Neural cell (in vitro differentiated cells): ENCODE measurements at regions not wholly inside any gene's neighbourhood (a gene's known extent, or its start where the extent isn't known, plus 50 kb on each side); places are given as distances from the start of the nearest gene placed in this dataset.
"Not testable (repeated sequence)": the region's sequence is repeated elsewhere in the genome, so short reads cannot be mapped to it uniquely, and the experiment has no call there.

ENCODE experiments used
- H2AFZ ChIP-seq: fragments of 200-600, 300-800 bp; sonication (generic), shearing (Covaris generic); 2 replicates; pipeline ENCODE4 v1.6.0; 2014; ENCODE audit warnings: low read depth, mild to moderate bottlenecking, antibody characterized with exemption, low read length, moderate library complexity
- H3F3A ChIP-seq: fragments of 200-600 bp; shearing (Covaris generic); 2 replicates; pipeline ENCODE4 v1.6.1; 2016; ENCODE audit warnings: mild to moderate bottlenecking, moderate library complexity, mixed read lengths, antibody characterized with exemption, low read length; ENCODE audit not compliant: insufficient read depth, poor library complexity, severe bottlenecking
- H3K27ac ChIP-seq: fragments of 200-600, 300-800 bp; sonication (generic), shearing (Covaris generic); 2 replicates; pipeline ENCODE4 v1.5.1; 2014; ENCODE audit warnings: mild to moderate bottlenecking, low read length, moderate library complexity
- H3K27me3 ChIP-seq: fragments of 300-800, 200-600 bp; sonication (generic), shearing (Covaris generic); 2 replicates; pipeline ENCODE4 v1.6.0; 2014; ENCODE audit warnings: mild to moderate bottlenecking, low read depth, low read length, moderate library complexity; ENCODE audit not compliant: insufficient read depth
- H3K36me3 ChIP-seq: fragments of 300-800, 200-600 bp; sonication (generic), shearing (Covaris generic); 2 replicates; pipeline ENCODE4 v1.5.1; 2014; ENCODE audit warnings: mild to moderate bottlenecking, antibody characterized with exemption, low read length, moderate library complexity; ENCODE audit not compliant: insufficient read depth
- H3K4me2 ChIP-seq: fragments of 300-800, 200-600 bp; sonication (generic), shearing (Covaris generic); 2 replicates; pipeline ENCODE4 v1.6.0; 2014; ENCODE audit warnings: mild to moderate bottlenecking, low read length
- H3K4me3 ChIP-seq: fragments of 300-800, 200-600 bp; sonication (generic), shearing (Covaris generic); 2 replicates; pipeline ENCODE4 v1.5.1; 2014; ENCODE audit warnings: mild to moderate bottlenecking, low read length, moderate library complexity
- H3K79me2 ChIP-seq: fragments of 200-600 bp; shearing (Covaris generic); replicated peaks from 2 replicates; pipeline ENCODE4 v1.6.0; 2014; ENCODE audit warnings: mild to moderate bottlenecking, low read length, moderate library complexity; ENCODE audit not compliant: insufficient read depth
- H3K9ac ChIP-seq: fragments of 300-800, 200-600 bp; sonication (generic), shearing (Covaris generic); 2 replicates; pipeline ENCODE4 v1.6.1; 2016; ENCODE audit warnings: mild to moderate bottlenecking, low read length, mixed read lengths
- H3K9me2 ChIP-seq: fragments of 200-600 bp; shearing (Covaris generic); 2 replicates; pipeline ENCODE4 v1.6.1; 2016; ENCODE audit warnings: mild to moderate bottlenecking, low read length, mixed read lengths; ENCODE audit not compliant: insufficient read depth
- H3K9me3 ChIP-seq: fragments of 200-600, 300-800 bp; sonication (generic), shearing (Covaris generic); 2 replicates; pipeline ENCODE4 v1.6.1; 2016; ENCODE audit warnings: mild to moderate bottlenecking, mixed run types, low read length, moderate library complexity, mixed read lengths
- H4K20me1 ChIP-seq: fragments of 200-600 bp; shearing (Covaris generic); 2 replicates; pipeline ENCODE4 v1.6.1; 2016; ENCODE audit warnings: mild to moderate bottlenecking, mixed run types; ENCODE audit not compliant: insufficient read depth
- EP300 ChIP-seq: fragments of 450-650 bp; conservative IDR thresholded peaks from 2 replicates; pipeline ENCODE4 v1.6.1; 2014; ENCODE audit warnings: antibody characterized with exemption, mild to moderate bottlenecking, moderate library complexity; ENCODE audit not compliant: poor library complexity, severe bottlenecking
- EZH2 ChIP-seq: fragments of 200-600, 300-800 bp; shearing (Covaris generic), sonication (generic); IDR thresholded peaks from 2 replicates; pipeline ENCODE4 v1.6.1; 2014; ENCODE audit warnings: antibody characterized with exemption, low read length, borderline replicate concordance, mild to moderate bottlenecking; ENCODE audit not compliant: insufficient read depth, poor library complexity, severe bottlenecking
- MXI1 ChIP-seq: fragments of 450-650 bp; conservative IDR thresholded peaks from 2 replicates; pipeline ENCODE4 v1.6.1; 2014; ENCODE audit warnings: antibody characterized with exemption, mild to moderate bottlenecking; ENCODE audit not compliant: poor library complexity, severe bottlenecking
- POLR2AphosphoS5 ChIP-seq: IDR thresholded peaks from 2 replicates; pipeline ENCODE4 v1.6.1; 2012
- RAD21 ChIP-seq: fragments of 450-650 bp; conservative IDR thresholded peaks from 2 replicates; pipeline ENCODE4 v1.6.1; 2014; ENCODE audit warnings: antibody characterized with exemption, mild to moderate bottlenecking, moderate library complexity
- REST ChIP-seq: IDR thresholded peaks from 2 replicates; pipeline ENCODE4 v1.6.1; 2012; ENCODE audit warnings: borderline replicate concordance
- SMC3 ChIP-seq: fragments of 450-650 bp; conservative IDR thresholded peaks from 2 replicates; pipeline ENCODE4 v1.6.1; 2014; ENCODE audit warnings: antibody characterized with exemption, mild to moderate bottlenecking, moderate library complexity; ENCODE audit not compliant: poor library complexity
- TAF1 ChIP-seq: IDR thresholded peaks from 2 replicates; pipeline ENCODE4 v1.6.1; 2012; ENCODE audit warnings: low read depth

GRCh38 chr3:116515973-116516372, 70.7 kb upstream of the LSAMP start:
- H3K4me3 ChIP-seq: no peak overlapping the region
- TF ChIP-seq EP300 (no peak), POLR2AphosphoS5 (no peak), SMC3 (no peak), MXI1 (no peak)

GRCh38 chr3:116517308-116517707, 72.0 kb upstream of the LSAMP start:
- H3K4me3 ChIP-seq: no peak overlapping the region
- no peak overlapping the region for H3K9ac ChIP-seq
- no peaks in the 10 kb centered on the region for H3F3A ChIP-seq
- H3K27ac ChIP-seq: no peak overlapping the region
- TF ChIP-seq TAF1 (no peak), MXI1 (no peak), EZH2 (no peak), REST (no peak), SMC3 (no peak), RAD21 (no peak), EP300 (no peak), POLR2AphosphoS5 (no peak)
- no peak overlapping the region for H2AFZ ChIP-seq
- H3K79me2 ChIP-seq: no peaks in the 10 kb centered on the region
- no peaks in the 10 kb centered on the region for H3K9me2 ChIP-seq
- no peaks in the 10 kb centered on the region for H3K27me3 ChIP-seq
- no peaks in the 10 kb centered on the region for H3K9me3 ChIP-seq
- H3K36me3 ChIP-seq: no peaks in the 10 kb centered on the region
- no peak overlapping the region for H3K4me2 ChIP-seq
- no peaks in the 10 kb centered on the region for H4K20me1 ChIP-seq

More at GRCh38 chr3:116515973-116516372, 70.7 kb upstream of the LSAMP start:
- Histone ChIP-seq H3K27ac (no peak overlapping the region), H3K9me2 (no peaks in the 10 kb centered on the region), H3K4me2 (no peak overlapping the region), H3K9ac (no peak overlapping the region), H3K79me2 (no peaks in the 10 kb centered on the region), H3K27me3 (no peaks in the 10 kb centered on the region), H4K20me1 (no peaks in the 10 kb centered on the region), H3K9me3 (no peaks in the 10 kb centered on the region), H2AFZ (no peak overlapping the region), H3K36me3 (no peaks in the 10 kb centered on the region), H3F3A (no peaks in the 10 kb centered on the region)

DNA sequence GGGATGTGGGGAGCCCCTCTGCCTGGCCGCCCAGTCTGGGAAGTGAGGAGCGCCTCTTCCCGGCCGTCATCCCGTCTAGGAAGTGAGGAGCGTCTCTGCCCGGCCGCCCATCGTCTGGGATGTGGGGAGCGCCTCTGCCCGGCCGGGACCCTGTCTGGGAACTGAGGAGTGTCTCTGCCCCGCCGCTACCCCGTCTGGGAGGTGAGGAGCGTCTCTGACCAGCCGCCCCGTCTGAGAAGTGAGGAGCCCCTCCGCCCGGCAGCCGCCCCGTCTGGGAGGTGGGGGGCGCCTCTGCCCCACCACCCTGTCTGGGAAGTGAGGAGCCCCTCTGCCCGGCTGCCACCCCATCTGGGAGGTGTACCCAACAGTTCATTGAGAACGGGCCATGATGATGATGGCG, 73.8 kb upstream of the LSAMP start:
- not testable (repeated sequence) for H3K9ac ChIP-seq, H3F3A ChIP-seq, H3K27me3 ChIP-seq, H3K4me2 ChIP-seq, H3K9me2 ChIP-seq, H2AFZ ChIP-seq, H3K79me2 ChIP-seq, H3K4me3 ChIP-seq, H3K27ac ChIP-seq, H3K36me3 ChIP-seq, H3K9me3 ChIP-seq, H4K20me1 ChIP-seq

- H4K20me1 ChIP-seq, H3K36me3 ChIP-seq, H2AFZ ChIP-seq: not testable (repeated sequence)
Measured at GRCh38 chr3:116519823-116520222, 74.5 kb upstream of the LSAMP start.

More at GRCh38 chr3:116519823-116520222, 74.5 kb upstream of the LSAMP start:
- H3K27me3 ChIP-seq, H3K79me2 ChIP-seq, H3K27ac ChIP-seq, H3K9me3 ChIP-seq, H3K4me2 ChIP-seq, H3K4me3 ChIP-seq, H3K9ac ChIP-seq, H3K9me2 ChIP-seq, H3F3A ChIP-seq: not testable (repeated sequence)
